Lung (tissue), 11 donors: ENCODE measurements at regions not wholly inside any gene's neighbourhood (a gene's known extent, or its start where the extent isn't known, plus 50 kb on each side); places are given as distances from the start of the nearest gene placed in this dataset.

Experiments
- ATAC-seq: fragments of 200-7000 bp; cut with Tn5 transposase; one replicate; pipeline ENCODE4 v1.9.1; 2020; ENCODE audit warnings: moderate number of reproducible peaks; ENCODE audit not compliant: insufficient read depth, low FRiP score
- DNase-seq, 3 donors: peaks; one replicate each; pipeline ENCODE4 v3.0.0-alpha.2; 2013 to 2017
- H3K27ac ChIP-seq, 2 donors: one replicate each; pipeline ENCODE4 v1.5.1; 2013; ENCODE audit warnings: mild to moderate bottlenecking in 2 of 2, moderate library complexity in 2 of 2, control low read depth in 1 of 2, inconsistent platforms in 1 of 2, low read depth in 1 of 2, low read length in 1 of 2
- H3K27me3 ChIP-seq, 3 donors: one replicate each; pipeline ENCODE4 v1.5.1; 2013; ENCODE audit warnings: low read length in 2 of 3; ENCODE audit not compliant: control insufficient read depth in 3 of 3, insufficient read depth in 3 of 3
- H3K36me3 ChIP-seq, 4 donors: one replicate each; pipeline ENCODE4 v1.5.1; 2013; ENCODE audit warnings: low read length in 4 of 4, mild to moderate bottlenecking in 1 of 4, moderate library complexity in 1 of 4; ENCODE audit not compliant: control insufficient read depth in 4 of 4, insufficient read depth in 4 of 4
- H3K4me1 ChIP-seq, 5 donors: one replicate each; pipeline ENCODE4 v1.5.1; 2013; ENCODE audit warnings: low read length in 5 of 5, mild to moderate bottlenecking in 2 of 5, moderate library complexity in 1 of 5; ENCODE audit not compliant: control insufficient read depth in 5 of 5, insufficient read depth in 5 of 5
- H3K4me3 ChIP-seq: one replicate; pipeline ENCODE4 v1.5.1; 2013; ENCODE audit warnings: mild to moderate bottlenecking, control low read depth, moderate library complexity
- H3K9ac ChIP-seq, 2 donors: one replicate each; pipeline ENCODE4 v1.5.1; 2013; ENCODE audit warnings: low read length in 2 of 2, control low read depth in 1 of 2; ENCODE audit not compliant: insufficient read depth in 1 of 2
- H3K9me3 ChIP-seq, 4 donors: one replicate each; pipeline ENCODE4 v1.5.1; 2013; ENCODE audit warnings: low read length in 3 of 4, mild to moderate bottlenecking in 1 of 4, moderate library complexity in 1 of 4; ENCODE audit not compliant: control insufficient read depth in 4 of 4, insufficient read depth in 3 of 4
- CTCF ChIP-seq: IDR thresholded peaks from 2 replicates; pipeline ENCODE4 v1.5.1; 2012; ENCODE audit warnings: mild to moderate bottlenecking; ENCODE audit errors: control extremely low read depth, extremely low read depth
- WGBS, 2 donors: extraction: QIAGEN DNeasy Blood & Tissue Kit; methylation state at CpG; one replicate each; pipeline ENCODE4 v1.1.7; 2013; 5-methylcytosine and 5-hydroxymethylcytosine counted together
- donor health status: control.
- donor health status: control.
- donor health status: Bipolar disorder and iron deficiency.
- donor health status: healthy.
- donor health status: DM: yes; HTN: yes; CAD: no.

GRCh38 chr1:164061528-164061927, 497.5 kb upstream of the PBX1 start:
- no peaks in the 10 kb centered on the region for H3K27me3 ChIP-seq
- no peak overlapping the region for H3K9ac ChIP-seq
- H3K9me3 ChIP-seq = no peaks in the 10 kb centered on the region
- ATAC-seq = no peak
- TF ChIP-seq CTCF = no peak
- H3K4me3 ChIP-seq = no peak overlapping the region
- no peak for DNase-seq
- WGBS, 2 donors = 57 to 75% methylated on average over 3 of the region's 3 CpGs
- no peak overlapping the region for H3K27ac ChIP-seq
- no peaks in the 10 kb centered on the region for H3K36me3 ChIP-seq
- peaks cover 0 to 5% (median 4%) of the 10 kb centered on the region in 5 donors for H3K4me1 ChIP-seq

- 72 to 80% methylated on average over 2 of the region's 2 CpGs for WGBS, 2 donors
- Histone ChIP-seq H3K4me3 (no peak overlapping the region), H3K4me1 (peaks cover 0 to 5% (median 0%) of the 10 kb centered on the region in 5 donors), H3K27me3 (no peaks in the 10 kb centered on the region), H3K27ac (no peak overlapping the region), H3K36me3 (no peaks in the 10 kb centered on the region), H3K9ac (no peak overlapping the region), H3K9me3 (peaks cover 0 to 4% (median 0%) of the 10 kb centered on the region in 4 donors)
- ATAC-seq = no peak
- no peak for TF ChIP-seq CTCF
- DNase-seq = peak in 1 of 3 donors; percentile 3
These were observed 494.5 kb upstream of the PBX1 start for GRCh38 chr1:164064501-164064900.

GRCh38 chr1:164071288-164071687, 487.7 kb upstream of the PBX1 start:
- 91 to 98% methylated on average over 2 of the region's 2 CpGs for WGBS, 2 donors
- H3K27ac ChIP-seq = no peak overlapping the region

More at GRCh38 chr1:164071288-164071687, 487.7 kb upstream of the PBX1 start:
- Histone ChIP-seq H3K4me1 (no peaks in the 10 kb centered on the region), H3K9ac (no peak overlapping the region), H3K36me3 (no peaks in the 10 kb centered on the region), H3K9me3 (peaks cover 0 to 7% (median 7%) of the 10 kb centered on the region in 4 donors), H3K27me3 (no peaks in the 10 kb centered on the region), H3K4me3 (no peak overlapping the region)
- no peak for ATAC-seq
- no peak for TF ChIP-seq CTCF
- no peak for DNase-seq
